HL-60/S4 treated with phorbol 12-myristate 13-acetate at 8.2 ng/mL for 4 days and 3 days (cell line): ENCODE measurements at regions not wholly inside any gene's neighbourhood (a gene's known extent, or its start where the extent isn't known, plus 50 kb on each side); places are given as distances from the start of the nearest gene placed in this dataset.
"Not testable (repeated sequence)": the region's sequence is repeated elsewhere in the genome, so short reads cannot be mapped to it uniquely, and the experiment has no call there.

ENCODE experiments used
- in situ Hi-C: fragments of 300-500 bp; cut with MboI; formaldehyde crosslinking; loops from 2 replicates; pipeline ENCODE4 v1.15.0; 2022; ENCODE audit warnings: low sequenced_read_pairs

DNA sequence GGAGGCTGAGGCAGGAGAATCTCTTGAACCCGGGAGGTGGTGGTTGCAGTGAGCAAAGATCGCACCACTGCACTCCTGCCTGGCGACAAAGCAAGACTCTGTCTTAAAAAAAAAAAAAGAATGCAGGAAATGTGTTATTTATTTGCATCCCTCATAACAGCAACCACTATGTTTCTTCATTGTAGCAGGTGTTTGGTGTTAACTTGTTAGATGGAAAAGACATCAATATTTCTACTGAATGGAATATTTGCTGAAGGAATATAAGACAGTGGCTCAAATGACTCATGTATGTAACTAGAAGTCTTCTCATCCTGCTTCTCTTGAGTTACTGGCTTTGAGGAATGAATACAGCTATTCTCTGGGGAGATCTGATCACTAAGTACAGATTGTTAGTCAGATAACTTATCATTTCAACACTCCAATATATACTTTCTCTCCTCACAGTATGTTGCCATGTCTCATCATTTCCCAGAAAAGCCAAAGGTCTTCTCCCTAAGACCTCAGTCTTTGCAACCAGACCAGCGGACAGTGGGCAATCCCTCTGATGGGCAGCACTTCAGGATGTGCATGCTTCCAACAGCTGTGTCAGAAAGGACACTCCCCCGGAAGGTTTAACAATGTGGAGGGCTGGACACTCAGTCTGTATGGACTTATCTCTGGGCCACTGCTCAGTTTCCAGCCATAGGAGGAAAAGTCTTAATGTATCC is 104.4 kb upstream of the STK17B start:
- in situ Hi-C loops, result loop anchor here (5.0 kb wide), 1 partner anchor 33 kb away; no protein-coding TSS in a partner anchor

- in situ Hi-C loops, result loop anchor here (5.0 kb wide), 1 partner anchor 34 kb away; no protein-coding TSS in a partner anchor
These were observed 105.0 kb upstream of the STK17B start for GRCh38 chr2:196276421-196276820.

DNA sequence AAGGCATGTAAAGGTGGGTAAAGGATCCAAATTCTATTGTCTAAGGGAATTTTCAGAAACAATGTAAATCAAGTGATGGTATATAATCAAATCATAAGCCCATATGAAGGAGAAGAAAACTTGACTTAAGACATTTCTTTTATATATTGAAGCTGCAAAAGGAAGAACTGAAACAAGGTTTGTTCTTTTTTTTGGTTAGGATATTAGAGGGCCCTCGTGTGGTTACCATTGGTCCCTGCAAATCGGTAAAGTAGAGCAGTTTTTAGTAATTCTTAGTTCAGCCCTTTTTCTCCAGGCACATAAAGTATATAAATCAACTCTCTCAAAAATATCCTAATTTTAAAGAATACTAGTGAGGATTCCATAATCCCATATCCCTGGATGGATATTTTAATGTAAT is 105.6 kb upstream of the STK17B start:
- in situ Hi-C loops, result loop anchor here (5.0 kb wide), 1 partner anchor 35 kb away; no protein-coding TSS in a partner anchor

GRCh38 chr2:196278491-196278911 is 107.1 kb upstream of the STK17B start:
- in situ Hi-C loops, result loop anchor here (5.0 kb wide), 1 partner anchor 36 kb away; no protein-coding TSS in a partner anchor

GRCh38 chr2:196279541-196279940 is 108.2 kb upstream of the STK17B start:
- in situ Hi-C loops, result loop anchor here (5.0 kb wide), 1 partner anchor 37 kb away; no protein-coding TSS in a partner anchor

DNA sequence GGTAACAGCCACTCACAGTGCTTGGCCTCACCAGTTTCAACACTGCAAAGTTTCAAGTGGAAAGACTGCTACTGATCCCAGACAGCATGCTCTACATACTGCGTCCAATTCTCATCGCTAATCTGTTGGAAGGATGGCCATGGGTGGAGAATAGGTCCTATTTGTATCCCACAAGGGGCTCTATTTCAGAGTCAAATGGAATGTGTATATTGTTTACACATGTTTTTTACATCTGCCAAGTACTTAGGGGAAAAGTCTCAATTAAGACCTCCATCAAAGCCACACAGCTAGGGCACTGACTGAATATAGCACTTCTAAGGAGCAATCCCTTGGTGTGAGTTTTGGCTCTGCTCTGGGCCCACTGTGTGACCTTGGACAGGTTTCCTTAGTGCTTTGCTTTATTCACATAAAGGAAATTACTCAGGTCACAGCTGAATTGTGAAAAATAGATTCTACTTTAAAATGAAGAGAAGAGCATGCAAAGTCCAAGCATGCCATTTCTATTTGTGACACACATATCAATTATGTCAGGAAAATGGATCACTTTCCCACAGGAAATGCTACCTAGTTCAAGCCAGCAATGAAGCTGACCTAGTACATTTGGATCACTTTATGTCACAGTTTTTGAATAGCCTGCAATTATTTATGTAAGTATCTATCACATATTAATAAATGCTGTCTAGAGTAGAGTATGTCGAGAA is 112.9 kb upstream of the STK17B start:
- in situ Hi-C loops, result no loop called here

GRCh38 chr2:196284866-196285557 is 113.6 kb upstream of the STK17B start:
- in situ Hi-C loops, result no loop called here

DNA sequence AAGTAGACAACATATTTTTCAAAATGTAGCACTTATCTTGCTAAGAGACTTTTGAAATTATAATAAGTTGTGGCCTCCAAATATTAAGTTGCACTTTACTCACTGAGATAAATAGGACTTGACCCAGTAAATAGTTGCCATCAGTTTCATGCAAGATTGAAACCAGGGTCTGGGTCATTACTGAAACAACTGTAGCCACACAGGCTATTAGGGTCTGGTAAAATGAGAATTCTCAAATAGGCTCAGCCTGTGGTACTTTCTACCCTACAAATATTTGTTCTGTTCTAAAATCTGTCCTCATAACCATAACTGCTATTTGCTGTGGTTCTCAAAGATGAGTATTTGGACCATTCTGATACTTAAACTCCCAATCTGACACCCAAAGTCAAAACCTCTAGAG is 115.4 kb upstream of the STK17B start:
- in situ Hi-C loops, result no loop called here

DNA sequence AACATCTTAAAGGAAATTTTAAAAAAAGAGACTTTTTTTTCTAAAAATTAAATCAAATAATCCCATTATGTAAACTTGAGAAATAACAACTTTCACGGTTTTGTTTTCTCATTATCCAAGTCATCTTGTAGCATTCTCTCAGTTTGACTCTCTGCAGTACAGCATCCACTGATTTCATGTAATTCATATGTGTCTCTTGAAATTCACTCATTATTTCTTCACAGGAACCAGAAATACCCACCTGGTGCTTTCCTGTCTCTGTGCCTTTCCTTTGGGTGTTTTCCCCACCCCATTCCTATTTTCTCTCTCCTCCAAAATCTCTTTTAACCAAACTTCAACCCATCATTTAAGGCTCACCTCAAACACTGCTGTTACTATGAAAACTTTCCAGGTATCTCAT is 116.1 kb upstream of the STK17B start:
- in situ Hi-C loops, result no loop called here

DNA sequence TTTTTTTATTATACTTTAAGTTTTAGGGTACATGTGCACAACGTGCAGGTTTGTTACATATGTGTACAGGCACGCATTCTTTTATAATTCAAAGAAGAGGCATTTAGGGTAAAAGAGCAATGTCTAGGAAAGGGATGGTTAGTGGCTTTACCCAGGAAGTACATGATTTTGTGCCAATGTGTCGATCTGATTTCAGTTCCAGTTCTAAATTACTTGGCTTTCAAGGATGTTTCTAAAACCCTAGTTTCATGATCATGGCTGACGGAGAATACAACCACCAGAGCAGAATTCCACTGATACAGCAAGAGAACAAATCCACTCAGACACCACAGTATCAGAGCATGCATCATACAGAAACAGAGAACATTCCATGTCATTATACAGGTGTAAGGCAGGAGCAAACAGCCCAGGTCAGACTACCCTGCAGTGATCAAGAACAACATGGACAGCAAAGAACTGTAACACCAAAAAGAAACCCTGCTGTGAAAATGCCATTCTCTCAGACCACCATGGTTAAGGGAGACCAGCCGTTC is 116.7 kb upstream of the STK17B start:
- in situ Hi-C loops, result no loop called here

GRCh38 chr2:196289000-196289399 is 117.6 kb upstream of the STK17B start:
- in situ Hi-C loops, result no loop called here

- in situ Hi-C loops, result no loop called here
These were observed 118.8 kb upstream of the STK17B start for GRCh38 chr2:196290136-196290535.

DNA sequence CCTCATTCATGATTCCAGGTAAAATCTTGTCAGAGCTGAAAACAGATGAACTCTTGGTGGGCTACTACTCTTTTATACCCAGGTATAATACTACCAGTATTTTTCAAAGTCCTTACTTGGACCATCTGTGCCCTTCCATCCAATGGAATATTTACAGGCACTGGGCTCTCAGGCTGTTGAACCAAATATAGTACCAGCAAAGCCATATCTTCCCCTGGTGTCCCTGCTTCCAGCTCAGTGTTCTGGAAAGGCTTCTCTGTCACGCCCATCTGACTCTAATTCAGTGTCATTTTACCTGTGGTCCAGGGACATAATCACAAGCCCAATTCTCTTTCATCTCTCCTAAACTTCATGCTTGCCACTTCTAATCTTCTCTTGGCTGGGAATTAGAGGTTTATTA is 119.2 kb upstream of the STK17B start:
- in situ Hi-C loops, result no loop called here

- in situ Hi-C loops, result no loop called here
These were observed 120.0 kb upstream of the STK17B start for GRCh38 chr2:196291426-196291825.

- in situ Hi-C loops, result no loop called here
These were observed 120.8 kb upstream of the STK17B start for GRCh38 chr2:196291873-196292800.

DNA sequence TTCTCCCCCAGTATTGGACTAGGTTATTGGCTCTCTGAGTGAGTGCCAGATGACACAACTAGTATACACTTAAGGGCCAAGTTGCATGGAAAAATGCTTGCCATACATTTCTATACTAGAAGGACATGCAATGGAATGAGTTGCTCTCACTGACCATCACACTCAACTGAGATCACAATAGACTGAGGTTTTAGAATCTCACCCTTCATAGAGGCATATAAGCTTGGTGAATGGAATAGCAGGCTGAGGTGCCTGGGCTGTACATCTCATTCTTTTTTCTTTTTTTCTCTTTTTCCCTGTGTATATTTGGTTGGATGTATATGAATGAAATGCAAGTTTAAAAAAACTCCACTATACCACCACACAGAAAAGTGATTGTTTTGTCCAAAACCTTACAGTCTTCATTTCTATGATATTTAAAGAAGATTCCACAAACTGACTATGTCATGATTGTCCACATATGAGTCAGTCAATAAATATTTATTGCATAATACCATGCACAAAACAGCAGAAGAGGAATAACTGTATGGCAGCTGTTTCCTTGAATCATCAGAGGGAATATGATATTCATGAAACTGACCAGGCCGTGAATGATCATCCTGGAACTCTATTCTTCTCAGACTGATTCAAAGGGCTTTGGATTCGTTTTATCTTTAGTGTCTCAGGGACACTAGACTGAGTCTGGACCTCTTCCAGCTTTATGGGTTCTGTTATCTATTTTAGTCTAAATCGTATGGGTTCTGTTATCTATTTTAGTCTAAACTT is 122.6 kb upstream of the STK17B start:
- in situ Hi-C loops, result no loop called here

DNA sequence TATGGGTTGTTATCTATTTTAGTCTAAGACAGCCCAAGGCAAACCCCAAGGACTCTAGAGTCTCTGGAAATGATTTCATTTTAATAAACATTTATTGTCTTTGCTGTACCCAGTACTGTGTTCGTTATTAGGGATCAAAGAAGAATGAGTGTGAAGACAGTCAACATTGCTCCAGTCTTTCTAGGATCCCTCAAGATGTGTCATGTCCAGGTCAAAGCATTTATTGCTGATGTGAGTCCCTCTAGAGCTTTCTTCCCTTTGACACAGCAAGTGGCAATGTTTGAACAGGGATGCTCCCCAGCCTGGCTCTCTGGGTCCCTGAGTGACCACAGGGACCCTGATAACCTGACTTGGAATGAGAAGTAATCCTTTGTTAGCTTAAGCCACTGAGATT is 123.1 kb upstream of the STK17B start:
- in situ Hi-C loops, result no loop called here

GRCh38 chr2:196295005-196295404 is 123.6 kb upstream of the STK17B start:
- in situ Hi-C loops, result no loop called here

- in situ Hi-C loops, result not testable (repeated sequence)
These were observed 126.8 kb upstream of the STK17B start for GRCh38 chr2:196298106-196298723.
